ENCODE measurements at regions not wholly inside any gene's neighbourhood (a gene's known extent, or its start where the extent isn't known, plus 50 kb on each side); places are given as distances from the start of the nearest gene placed in this dataset.

- TF ChIP-seq, protein P1, sequence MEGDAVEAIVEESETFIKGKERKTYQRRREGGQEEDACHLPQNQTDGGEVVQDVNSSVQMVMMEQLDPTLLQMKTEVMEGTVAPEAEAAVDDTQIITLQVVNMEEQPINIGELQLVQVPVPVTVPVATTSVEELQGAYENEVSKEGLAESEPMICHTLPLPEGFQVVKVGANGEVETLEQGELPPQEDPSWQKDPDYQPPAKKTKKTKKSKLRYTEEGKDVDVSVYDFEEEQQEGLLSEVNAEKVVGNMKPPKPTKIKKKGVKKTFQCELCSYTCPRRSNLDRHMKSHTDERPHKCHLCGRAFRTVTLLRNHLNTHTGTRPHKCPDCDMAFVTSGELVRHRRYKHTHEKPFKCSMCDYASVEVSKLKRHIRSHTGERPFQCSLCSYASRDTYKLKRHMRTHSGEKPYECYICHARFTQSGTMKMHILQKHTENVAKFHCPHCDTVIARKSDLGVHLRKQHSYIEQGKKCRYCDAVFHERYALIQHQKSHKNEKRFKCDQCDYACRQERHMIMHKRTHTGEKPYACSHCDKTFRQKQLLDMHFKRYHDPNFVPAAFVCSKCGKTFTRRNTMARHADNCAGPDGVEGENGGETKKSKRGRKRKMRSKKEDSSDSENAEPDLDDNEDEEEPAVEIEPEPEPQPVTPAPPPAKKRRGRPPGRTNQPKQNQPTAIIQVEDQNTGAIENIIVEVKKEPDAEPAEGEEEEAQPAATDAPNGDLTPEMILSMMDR (IDR thresholded peaks at IDR 0.05): no peak
- TF ChIP-seq POLR2AphosphoS5 (IDR thresholded peaks at IDR 0.05) (no peak), POLR2A (IDR thresholded peaks at IDR 0.05) (no peak), EP300 (IDR thresholded peaks at IDR 0.05) (no peak)
Measured at GRCh38 chr5:68368311-68369022, 152.9 kb downstream of the PIK3R1 start.

Measured in gastroesophageal sphincter (tissue), 3 donors.